Endodermal cell (in vitro differentiated cells): ENCODE measurements at regions not wholly inside any gene's neighbourhood (a gene's known extent, or its start where the extent isn't known, plus 50 kb on each side); places are given as distances from the start of the nearest gene placed in this dataset.
"Not testable (repeated sequence)": the region's sequence is repeated elsewhere in the genome, so short reads cannot be mapped to it uniquely, and the experiment has no call there.

Experiments
- DNase-seq: peaks from one replicate; pipeline ENCODE4 v3.0.0-alpha.2; 2017
- H3K27ac ChIP-seq: 2 replicates; pipeline ENCODE4 v1.5.1; 2013; ENCODE audit warnings: mild to moderate bottlenecking, low read depth, low read length, moderate library complexity
- H3K27me3 ChIP-seq: 2 replicates; pipeline ENCODE4 v1.6.1; 2013; ENCODE audit warnings: mild to moderate bottlenecking, low read length, moderate library complexity; ENCODE audit not compliant: insufficient read depth, control insufficient read depth, poor library complexity, severe bottlenecking
- H3K36me3 ChIP-seq: 2 replicates; pipeline ENCODE4 v1.7.0; 2013; ENCODE audit warnings: mild to moderate bottlenecking, low read length, moderate library complexity; ENCODE audit not compliant: control insufficient read depth, insufficient read depth
- H3K4me1 ChIP-seq: one replicate; pipeline ENCODE4 v1.7.0; 2013; ENCODE audit warnings: low read length; ENCODE audit not compliant: control insufficient read depth, insufficient read depth
- H3K4me3 ChIP-seq: 2 replicates; pipeline ENCODE4 v1.5.1; 2013; ENCODE audit warnings: mild to moderate bottlenecking, low read length, moderate library complexity
- H3K9ac ChIP-seq: 2 replicates; pipeline ENCODE4 v1.6.1; 2013; ENCODE audit warnings: mild to moderate bottlenecking, low read length, moderate library complexity; ENCODE audit not compliant: poor library complexity, severe bottlenecking; ENCODE audit errors: extremely low read depth
- H3K9me3 ChIP-seq: 2 replicates; pipeline ENCODE4 v1.6.1; 2013; ENCODE audit warnings: mild to moderate bottlenecking, low read length, moderate library complexity; ENCODE audit not compliant: control insufficient read depth
- H3K27ac Mint-ChIP-seq: 2 replicates; pipeline ENCODE4 v1.8.0; 2020; ENCODE audit warnings: mixed read lengths
- H3K27me3 Mint-ChIP-seq: 2 replicates; pipeline ENCODE4 v1.8.0; 2021; ENCODE audit warnings: mild to moderate bottlenecking, mixed read lengths; ENCODE audit not compliant: insufficient read depth
- H3K36me3 Mint-ChIP-seq: 2 replicates; pipeline ENCODE4 v1.8.0; 2020; ENCODE audit warnings: low read depth, mixed read lengths
- H3K4me1 Mint-ChIP-seq: 2 replicates; pipeline ENCODE4 v1.8.0; 2020; ENCODE audit warnings: mixed read lengths
- H3K4me3 Mint-ChIP-seq: 2 replicates; pipeline ENCODE4 v1.8.0; 2020; ENCODE audit warnings: mild to moderate bottlenecking, moderate library complexity, mixed read lengths
- H3K9me3 Mint-ChIP-seq: 2 replicates; pipeline ENCODE4 v1.8.0; 2020; ENCODE audit warnings: mild to moderate bottlenecking, mixed read lengths
- CTCF ChIP-seq: fragments of 200-600 bp; sonication (generic); conservative IDR thresholded peaks from 2 replicates; pipeline ENCODE4 v1.5.0; 2021; ENCODE audit warnings: antibody characterized with exemption, mild to moderate bottlenecking
- WGBS, 2 experiments: methylation state at CpG; one replicate each; pipeline versions ENCODE4 v1.1.5 to v1.1.7; 2013; ENCODE audit warnings: missing lambda C conversion rate in 2 of 2, mixed read lengths in 1 of 2; ENCODE audit not compliant: insufficient coverage in 1 of 2, insufficient read length in 1 of 2; 5-methylcytosine and 5-hydroxymethylcytosine counted together

GRCh38 chrX:1103360-1103759 lies 109.1 kb downstream of the CRLF2 start:
- Mint-ChIP-seq H3K9me3 (no peaks in the 10 kb centered on the region), H3K4me1 (peaks cover 14% of the 10 kb centered on the region), H3K4me3 (no peak overlapping the region), H3K27ac (no peak overlapping the region), H3K36me3 (no peaks in the 10 kb centered on the region), H3K27me3 (peaks cover 42% of the 10 kb centered on the region)
- no peak for TF ChIP-seq CTCF
- H3K9me3 ChIP-seq, result no peaks in the 10 kb centered on the region
- no peak overlapping the region for H3K27ac ChIP-seq
- H3K4me3 ChIP-seq, result no peak overlapping the region
- WGBS, 2 experiments, result 89 to 94% methylated on average over 3 to 4 of the region's 4 CpGs
- no peak overlapping the region for H3K9ac ChIP-seq
- peaks cover 22% of the 10 kb centered on the region for H3K27me3 ChIP-seq
- peak; percentile 31 for DNase-seq
- no peaks in the 10 kb centered on the region for H3K4me1 ChIP-seq
- H3K36me3 ChIP-seq, result no peaks in the 10 kb centered on the region

DNA sequence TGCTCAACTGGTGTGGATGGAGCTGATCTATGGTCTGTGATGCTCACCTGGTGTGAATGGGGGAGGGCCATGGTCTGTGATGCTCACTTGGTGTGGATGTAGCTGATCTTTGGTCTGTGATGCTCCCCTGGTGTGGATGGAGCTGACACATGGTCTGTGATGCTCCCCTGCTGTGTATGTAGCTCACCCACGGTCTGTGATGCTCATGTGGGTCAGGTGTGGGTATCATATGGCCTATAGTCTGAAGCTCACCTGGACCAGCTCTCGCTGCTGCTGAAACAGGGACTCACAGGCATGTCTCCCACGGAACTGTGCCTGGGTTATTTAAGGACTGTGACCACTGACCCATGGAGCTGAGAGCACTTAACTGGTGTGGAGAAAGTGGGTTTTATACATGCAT lies 109.7 kb downstream of the CRLF2 start:
- WGBS, 2 experiments, result 83% methylated on average over 3 of the region's 3 CpGs; no CpG with 5 or more reads in 1 of the 2 experiments
- peak; percentile 33 for DNase-seq
- no peak overlapping the region for H3K4me3 Mint-ChIP-seq
- peaks cover 13% of the 10 kb centered on the region for H3K4me1 Mint-ChIP-seq
- H3K9me3 Mint-ChIP-seq, result peaks cover under 1% of the 10 kb centered on the region
- H3K36me3 ChIP-seq, result no peaks in the 10 kb centered on the region
- no peaks in the 10 kb centered on the region for H3K4me1 ChIP-seq
- H3K9ac ChIP-seq, result no peak overlapping the region
- H3K27me3 Mint-ChIP-seq, result peaks cover 42% of the 10 kb centered on the region
- no peak overlapping the region for H3K4me3 ChIP-seq
- H3K9me3 ChIP-seq, result peaks cover 3% of the 10 kb centered on the region
- H3K36me3 Mint-ChIP-seq, result no peaks in the 10 kb centered on the region
- peaks cover 22% of the 10 kb centered on the region for H3K27me3 ChIP-seq
- H3K27ac ChIP-seq, result no peak overlapping the region
- no peak overlapping the region for H3K27ac Mint-ChIP-seq
- TF ChIP-seq CTCF, result no peak

GRCh38 chrX:1102221-1102620 lies 110.2 kb downstream of the CRLF2 start:
- H3K9ac ChIP-seq, H3K36me3 Mint-ChIP-seq, H3K9me3 ChIP-seq, H3K4me3 ChIP-seq, H3K27ac ChIP-seq, DNase-seq, H3K36me3 ChIP-seq, H3K4me3 Mint-ChIP-seq, H3K4me1 ChIP-seq, H3K9me3 Mint-ChIP-seq, H3K27ac Mint-ChIP-seq: not testable (repeated sequence)
- H3K27me3 ChIP-seq, result peaks cover 19% of the 10 kb centered on the region
- H3K4me1 Mint-ChIP-seq, result peaks cover 13% of the 10 kb centered on the region
- H3K27me3 Mint-ChIP-seq, result peaks cover 39% of the 10 kb centered on the region

DNA sequence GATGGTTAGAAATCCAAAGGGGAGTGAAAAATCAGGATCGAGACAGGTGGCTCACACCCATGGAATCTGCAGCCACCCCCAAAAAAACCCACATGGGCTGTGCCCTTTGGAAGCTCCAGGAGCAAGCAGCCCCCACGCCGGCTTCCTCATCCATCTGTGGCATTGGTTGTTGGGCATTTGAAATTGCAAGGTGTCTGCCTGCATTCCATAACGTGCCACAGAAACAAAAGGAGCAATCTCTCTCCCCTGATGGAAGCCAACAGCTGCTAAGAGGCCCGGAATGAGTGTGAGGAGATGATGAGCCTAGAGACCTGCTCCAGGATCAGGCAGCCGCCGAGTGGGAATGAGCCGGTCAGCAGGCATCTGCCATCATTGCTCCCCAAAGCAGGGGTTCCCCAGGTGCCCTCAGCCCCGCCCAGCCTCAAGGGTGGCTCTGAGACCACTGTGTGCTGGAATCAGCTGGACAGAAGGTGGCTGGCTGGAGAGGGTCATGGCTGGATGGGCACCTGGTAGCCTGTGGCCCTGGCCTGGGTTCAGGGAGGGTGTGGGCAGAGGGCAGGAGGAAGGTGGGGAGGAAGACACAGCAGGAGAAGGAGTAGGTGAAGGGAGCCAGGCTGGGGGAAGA lies 113.2 kb downstream of the CRLF2 start:
- no peak overlapping the region for H3K4me3 ChIP-seq
- H3K9me3 Mint-ChIP-seq, result peaks cover 20% of the 10 kb centered on the region
- no peak for DNase-seq
- H3K36me3 ChIP-seq, result no peaks in the 10 kb centered on the region
- no peak overlapping the region for H3K9ac ChIP-seq
- H3K27me3 Mint-ChIP-seq, result peaks cover 20% of the 10 kb centered on the region
- peaks cover 8% of the 10 kb centered on the region for H3K27me3 ChIP-seq
- WGBS, 2 experiments, result 87 to 96% methylated on average over 7 to 9 of the region's 9 CpGs
- H3K9me3 ChIP-seq, result peaks cover 11% of the 10 kb centered on the region
- H3K4me3 Mint-ChIP-seq, result no peak overlapping the region
- H3K27ac Mint-ChIP-seq, result no peak overlapping the region
- no peak for TF ChIP-seq CTCF
- no peak overlapping the region for H3K27ac ChIP-seq
- no peaks in the 10 kb centered on the region for H3K36me3 Mint-ChIP-seq
- no peaks in the 10 kb centered on the region for H3K4me1 ChIP-seq
- H3K4me1 Mint-ChIP-seq, result no peaks in the 10 kb centered on the region
